ENCODE measurements at regions not wholly inside any gene's neighbourhood (a gene's known extent, or its start where the extent isn't known, plus 50 kb on each side); places are given as distances from the start of the nearest gene placed in this dataset.

GRCh38 chr6:165770397-165771082 lies 107.5 kb upstream of the PDE10A start:
- H2AFZ ChIP-seq (ENCODE audit: low read length), result no peak overlapping the region
- no peak for FAIRE-seq
- H3K27me3 ChIP-seq (ENCODE audit: control insufficient read depth in 1 of 2, insufficient read depth in 2 of 2, low read length in 2 of 2), result peaks cover 0 to 35% of the 10 kb centered on the region in 2 experiments; a peak in 3 of 5 replicates
- no peaks in the 10 kb centered on the region for H3K9me3 ChIP-seq (ENCODE audit: low read length)
- ATAC-seq, result no peak
- intact Hi-C loops (cut with micrococcal nuclease; ENCODE audit: unreplicated experiment), result no loop called here
- no peaks in the 10 kb centered on the region for H4K20me1 ChIP-seq (ENCODE audit: insufficient read depth, low read length)
- no peaks in the 10 kb centered on the region for H3K79me2 ChIP-seq (ENCODE audit: insufficient read depth, low read length)
- DNase-seq (ENCODE audit: low spot score), result no peak
- no peak overlapping the region for H3K27ac ChIP-seq (ENCODE audit: extremely low read length, insufficient read depth, low read length)
- no TSS peak for BruUV-seq (replicated peaks)
- H3K9ac ChIP-seq (ENCODE audit: insufficient read depth, low read depth, low read length), result no peak overlapping the region
- CTCF ChIA-PET (ENCODE audit: low intra/inter-chr PET ratio, low total read pairs), result no interaction called here
- POLR2A ChIA-PET, result no interaction called here
- H3K36me3 ChIP-seq (replicated peaks in 1 of 2; ENCODE audit: control insufficient read depth in 1 of 2, insufficient read depth in 2 of 2, low read length in 2 of 2), result no peaks in the 10 kb centered on the region
- H3K4me1 ChIP-seq (ENCODE audit: insufficient read depth, low read length), result no peaks in the 10 kb centered on the region
- in situ Hi-C loops (cut with HindIII; ENCODE audit: extremely low pct_ligation_motif_present, low pct_unique_long_range_greater_than_20kb), result no loop called here
- H3K4me2 ChIP-seq (ENCODE audit: low read depth, low read length), result no peak overlapping the region
- WGBS (ENCODE audit: low lambda C conversion rate), result 21% methylated on average over 14 of the region's 14 CpGs
- no peak overlapping the region for H3K4me3 ChIP-seq (replicated peaks in 1 of 3; ENCODE audit: insufficient read depth in 1 of 3, low read depth in 2 of 3, low read length in 3 of 3)
- TF ChIP-seq ATF7-NPFF (CRISPR knock-in tag; IDR thresholded peaks at IDR 0.05; ENCODE audit: low read depth) (no peak), SOX5 (CRISPR knock-in tag; IDR thresholded peaks at IDR 0.05; ENCODE audit: borderline replicate concordance) (no peak), ZNF543 (CRISPR knock-in tag; IDR thresholded peaks at IDR 0.05) (no peak), ARID2 (CRISPR knock-in tag; IDR thresholded peaks at IDR 0.05; ENCODE audit: borderline replicate concordance) (no peak), KLF16 (CRISPR knock-in tag; IDR thresholded peaks at IDR 0.05) (no peak), SP4 (CRISPR knock-in tag; IDR thresholded peaks at IDR 0.05) (no peak), MXD4 (CRISPR knock-in tag; IDR thresholded peaks at IDR 0.05) (no peak), KDM4B (CRISPR knock-in tag; IDR thresholded peaks at IDR 0.05) (no peak), FOXO1 (CRISPR knock-in tag; IDR thresholded peaks at IDR 0.05) (no peak), ZBTB7B (CRISPR knock-in tag; IDR thresholded peaks at IDR 0.05) (no peak), E2F5 (CRISPR knock-in tag; conservative IDR thresholded peaks at IDR 0.05) (no peak), ZNF496 (CRISPR knock-in tag; IDR thresholded peaks at IDR 0.05; ENCODE audit: insufficient replicate concordance) (no peak), FOXK1 (CRISPR knock-in tag; IDR thresholded peaks at IDR 0.05; ENCODE audit: borderline replicate concordance, low read depth) (no peak), HDAC6 (IDR thresholded peaks at IDR 0.05; ENCODE audit: low read depth, low read length) (no peak), ZNF512 (CRISPR knock-in tag; IDR thresholded peaks at IDR 0.05) (no peak), MIER3 (CRISPR knock-in tag; IDR thresholded peaks at IDR 0.05; ENCODE audit: borderline replicate concordance) (no peak), ATRX (CRISPR knock-in tag; IDR thresholded peaks at IDR 0.05; ENCODE audit: borderline replicate concordance) (no peak), ZNF142 (CRISPR knock-in tag; IDR thresholded peaks at IDR 0.05) (no peak)
